GM19328 (cell line): ENCODE measurements at regions not wholly inside any gene's neighbourhood (a gene's known extent, or its start where the extent isn't known, plus 50 kb on each side); places are given as distances from the start of the nearest gene placed in this dataset.
A peak's percentile ranks its signal among the peaks of the same experiment; 100 is the strongest.

ENCODE experiments used
- ATAC-seq: cut with Tn5 transposase; IDR thresholded peaks from one replicate; pipeline ENCODE4 v1.9.1; 2021; ENCODE audit warnings: mild to moderate bottlenecking, moderate library complexity; ENCODE audit not compliant: unreplicated experiment

DNA sequence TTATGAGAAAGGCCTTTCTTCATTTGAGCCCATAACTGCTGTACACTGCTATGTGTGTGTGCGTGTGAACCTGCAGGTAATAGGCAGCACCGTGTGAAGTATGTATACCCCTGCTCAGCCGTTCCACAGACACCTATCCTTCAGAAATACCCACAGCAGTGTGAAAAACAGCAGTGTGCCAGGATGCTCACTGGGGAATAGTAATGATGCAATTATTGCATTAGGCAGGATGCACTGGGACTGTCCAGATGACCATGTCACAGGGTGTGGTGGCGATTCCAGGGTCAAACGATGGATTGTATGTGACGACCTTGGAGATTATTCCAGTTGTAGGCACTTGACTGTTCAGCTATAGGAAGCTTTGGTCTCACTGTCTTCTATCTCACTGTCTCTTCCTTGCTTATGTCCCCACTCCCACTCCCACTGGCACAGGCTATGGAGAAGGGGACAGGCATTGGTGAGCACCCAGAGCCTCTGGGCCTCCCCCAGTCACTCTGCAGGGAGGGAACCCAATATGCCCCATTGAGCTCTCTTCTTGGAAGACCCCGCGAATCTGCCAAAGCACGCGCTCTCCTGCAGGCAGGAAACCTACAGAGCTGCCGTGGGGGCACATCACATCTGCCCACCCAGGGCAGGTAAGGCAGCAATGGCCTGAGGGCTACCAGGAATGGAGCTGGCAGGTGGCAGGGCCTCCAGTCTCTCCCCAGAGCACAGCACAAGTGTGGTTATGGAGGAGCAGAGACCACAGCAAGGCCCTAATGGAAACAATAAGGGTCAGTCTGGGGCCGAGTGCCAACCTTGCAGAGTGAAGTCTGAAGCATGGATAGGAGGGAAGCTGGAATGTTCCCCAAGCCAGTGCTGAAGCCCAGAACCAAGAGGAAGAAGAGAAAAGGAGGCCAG is 518.9 kb upstream of the RAB6C start:
- ATAC-seq = no peak

DNA sequence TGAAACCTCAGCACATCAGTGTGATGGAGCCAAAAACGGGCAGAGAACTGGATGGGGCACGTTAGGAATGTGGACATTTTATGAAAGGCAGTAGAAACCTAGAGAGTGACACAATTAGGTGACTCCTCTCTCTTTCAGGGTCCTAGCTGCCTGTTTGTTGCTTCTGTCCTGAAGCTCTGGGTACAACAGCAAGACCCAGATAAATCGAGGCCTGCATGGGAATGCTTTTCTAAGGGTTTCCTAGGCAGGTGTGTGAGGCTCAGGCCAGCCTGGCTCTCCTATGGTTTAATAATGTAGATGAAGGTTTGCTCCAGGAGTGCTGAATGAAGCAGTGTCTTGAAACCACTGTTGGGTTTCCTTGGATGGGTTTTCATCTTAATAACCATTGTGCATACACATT is 517.1 kb upstream of the RAB6C start:
- ATAC-seq = no peak

DNA sequence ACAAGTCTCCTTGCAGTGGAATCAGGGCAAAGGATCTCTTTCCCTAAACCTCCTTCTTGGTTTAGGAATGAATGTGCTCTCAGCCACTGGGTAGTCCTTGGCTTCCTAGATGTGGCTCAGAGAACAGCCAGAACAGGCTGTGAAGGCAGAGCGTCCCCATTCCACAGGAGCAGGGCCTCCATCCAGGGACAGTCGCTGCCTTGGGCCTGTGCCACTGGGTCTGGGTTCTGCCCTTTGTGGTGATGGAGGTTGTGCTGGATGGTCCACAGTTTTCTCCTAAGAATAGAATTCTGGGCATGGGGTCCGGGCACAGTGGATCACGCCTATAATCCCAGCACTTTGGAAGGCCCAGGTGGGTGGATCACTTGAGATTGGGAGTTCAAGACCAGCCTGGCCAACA is 516.5 kb upstream of the RAB6C start:
- ATAC-seq = no peak

DNA sequence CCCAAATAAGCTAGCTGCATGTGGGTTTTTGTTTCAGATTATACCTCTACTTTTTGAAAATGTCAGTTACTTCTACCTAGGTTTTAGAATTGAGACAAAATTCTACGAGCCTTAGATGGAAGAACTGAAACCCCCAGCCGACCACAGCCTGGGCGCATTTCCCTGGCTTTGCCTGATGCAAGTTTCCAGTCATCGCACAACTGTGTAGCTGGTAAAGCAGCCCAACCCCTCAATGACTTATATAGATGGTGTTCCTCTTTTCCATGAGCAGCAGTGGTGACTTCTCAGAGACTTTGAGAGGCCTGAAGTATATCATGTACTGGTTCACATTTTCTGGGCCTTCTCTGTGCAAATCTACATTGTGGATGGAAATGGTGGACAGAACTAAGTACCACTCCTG is 515.4 kb upstream of the RAB6C start:
- ATAC-seq = no peak

DNA sequence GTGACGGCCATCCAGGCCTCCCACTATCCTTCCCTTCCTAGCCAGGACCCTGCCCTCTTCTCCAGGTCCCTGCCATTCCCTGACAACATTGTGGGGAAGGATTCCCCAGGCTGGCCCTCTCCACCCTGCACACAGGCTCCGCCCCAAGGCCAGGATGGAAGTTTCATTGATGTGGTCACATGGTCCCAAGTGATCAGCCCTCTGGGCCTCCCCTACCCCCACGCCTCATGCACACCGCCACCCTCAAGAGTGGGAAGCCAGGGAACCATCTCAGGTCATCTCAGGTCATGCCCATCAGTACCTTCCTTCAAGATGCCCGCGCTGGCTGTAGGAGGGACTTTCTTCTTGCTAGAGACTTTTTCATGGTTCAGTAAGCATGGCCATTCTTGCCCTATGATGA is 514.8 kb upstream of the RAB6C start:
- no peak for ATAC-seq

DNA sequence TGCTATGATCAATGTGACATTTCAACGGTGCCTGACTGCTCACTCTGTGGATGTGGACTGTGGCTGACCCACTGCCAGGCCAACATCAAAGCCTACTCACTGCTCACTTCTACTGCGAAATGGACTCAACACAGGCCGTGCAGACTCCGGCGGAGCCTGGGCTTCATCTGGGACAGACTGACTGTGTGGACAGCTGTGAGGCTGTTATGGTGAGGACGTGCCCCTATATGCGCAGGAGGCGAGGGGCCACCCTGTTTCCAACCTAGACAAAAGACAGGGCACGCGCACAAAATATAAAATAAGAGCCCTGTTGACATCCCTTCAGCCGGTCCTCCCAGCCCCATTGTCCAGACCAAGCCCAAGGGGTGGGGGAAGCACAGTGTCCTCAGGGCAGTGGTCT is 514.4 kb upstream of the RAB6C start:
- no peak for ATAC-seq

DNA sequence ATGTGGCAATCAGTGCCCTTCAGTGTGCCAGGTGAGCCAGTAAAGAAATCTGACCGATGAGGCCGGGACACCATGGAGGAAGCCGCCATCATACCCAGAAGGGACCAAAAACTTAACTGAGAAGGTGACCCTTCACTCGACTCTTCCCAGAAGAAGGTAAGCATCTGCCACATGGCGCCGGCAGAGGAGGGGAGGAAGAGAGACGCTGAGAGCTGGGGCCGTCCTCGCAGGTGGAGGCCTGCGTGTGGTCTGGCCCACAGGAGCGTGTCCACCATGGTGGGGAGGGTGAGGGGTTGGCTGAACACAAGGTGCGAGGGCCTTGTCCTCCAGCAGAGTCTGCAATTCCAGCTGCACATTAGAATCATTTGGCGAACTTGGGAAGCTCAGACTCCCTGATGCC is 513.1 kb upstream of the RAB6C start:
- ATAC-seq = no peak

DNA sequence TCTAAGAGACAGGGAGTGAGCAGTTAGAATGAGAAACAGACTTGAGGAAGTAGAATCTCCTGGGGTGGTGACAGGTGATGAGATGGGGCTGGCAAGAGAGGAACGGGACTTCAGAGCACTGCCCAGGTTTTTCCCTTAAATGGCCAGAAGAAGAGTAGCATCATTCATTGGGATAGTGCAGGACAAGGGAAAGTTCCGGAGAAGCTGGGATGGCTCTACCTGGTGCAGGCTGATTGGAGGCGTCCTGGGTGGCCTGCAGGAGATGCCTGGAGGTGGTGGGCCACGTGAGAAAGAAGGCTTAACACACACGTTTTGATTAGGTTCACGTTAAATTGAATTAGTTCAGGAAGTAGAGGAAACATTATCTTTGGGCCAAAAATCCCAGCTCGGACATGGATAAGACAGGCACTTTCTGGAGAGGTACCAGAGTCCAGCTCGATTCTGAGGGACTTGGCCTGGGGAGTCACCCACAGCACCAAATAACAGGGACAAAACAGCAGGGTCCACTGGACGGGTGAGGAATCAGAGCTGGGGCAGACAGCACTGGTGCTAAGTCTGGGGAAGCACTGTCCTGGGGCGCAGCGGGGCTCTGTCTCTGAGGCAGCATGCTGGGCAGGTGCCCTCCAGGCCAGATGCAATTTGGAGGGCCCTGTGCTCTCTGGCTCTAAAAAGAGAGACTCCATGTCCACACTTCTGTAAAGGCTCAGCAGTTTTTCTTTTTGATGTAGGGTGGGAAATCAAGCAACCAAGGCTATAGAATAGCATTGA is 512.3 kb upstream of the RAB6C start:
- ATAC-seq = no peak

DNA sequence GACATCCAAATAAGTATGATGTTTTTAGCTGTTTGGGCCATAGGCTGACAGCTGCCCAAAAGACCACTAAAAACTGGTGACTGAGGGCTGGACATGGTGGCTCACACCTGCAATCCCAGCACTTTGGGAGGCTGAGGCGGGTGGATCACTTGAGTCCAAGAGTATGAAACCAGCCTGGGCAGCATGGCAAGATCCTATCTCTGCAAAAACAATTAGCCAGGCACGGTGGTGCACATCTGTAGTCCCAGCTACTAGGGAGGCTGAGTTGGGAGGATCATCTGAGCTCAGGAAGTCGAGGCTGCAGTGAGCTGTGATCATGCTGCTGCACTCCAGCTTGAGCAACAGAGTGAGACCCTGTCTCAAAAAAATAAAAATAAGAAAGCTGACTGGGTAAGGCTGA is 511.5 kb upstream of the RAB6C start:
- no peak for ATAC-seq

DNA sequence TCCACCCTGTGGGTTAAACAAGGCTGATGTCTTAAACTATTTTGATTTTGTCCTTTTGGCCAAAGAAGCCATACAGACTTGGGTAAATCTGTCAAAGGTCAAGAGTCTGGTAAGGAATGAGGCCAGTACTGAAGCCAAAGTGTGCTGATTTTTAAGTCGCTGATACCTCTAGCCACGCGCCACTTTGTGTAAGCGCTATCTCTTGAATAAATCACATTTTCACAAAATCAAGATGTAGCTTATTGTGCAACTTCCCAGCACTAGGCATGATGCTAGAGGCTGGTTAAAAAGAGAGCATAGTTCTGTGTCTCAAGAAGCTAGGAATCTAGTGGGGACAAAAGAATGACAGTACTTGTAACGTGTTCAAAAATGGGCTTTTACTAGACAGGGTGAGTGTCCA is 510.6 kb upstream of the RAB6C start:
- no peak for ATAC-seq

DNA sequence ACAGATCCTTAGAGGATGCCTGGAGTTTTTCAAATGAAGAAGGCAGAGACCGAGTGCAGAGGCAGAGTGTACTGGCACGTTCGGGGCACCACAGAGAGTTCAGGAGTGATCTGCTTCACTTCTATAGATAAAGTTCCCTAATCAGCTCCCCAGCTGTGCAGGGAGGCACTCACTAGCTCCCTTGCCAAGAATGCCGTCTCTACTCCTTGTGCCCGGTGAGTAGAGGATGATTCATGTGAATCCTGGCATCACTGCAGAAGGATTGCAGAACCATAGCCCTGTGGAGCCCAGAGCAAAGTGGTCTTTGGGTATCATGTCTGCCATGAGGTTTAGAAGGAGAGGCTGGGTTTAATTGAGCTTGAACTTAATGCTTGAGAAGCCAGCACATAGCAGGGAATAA is 510.1 kb upstream of the RAB6C start:
- ATAC-seq = no peak

DNA sequence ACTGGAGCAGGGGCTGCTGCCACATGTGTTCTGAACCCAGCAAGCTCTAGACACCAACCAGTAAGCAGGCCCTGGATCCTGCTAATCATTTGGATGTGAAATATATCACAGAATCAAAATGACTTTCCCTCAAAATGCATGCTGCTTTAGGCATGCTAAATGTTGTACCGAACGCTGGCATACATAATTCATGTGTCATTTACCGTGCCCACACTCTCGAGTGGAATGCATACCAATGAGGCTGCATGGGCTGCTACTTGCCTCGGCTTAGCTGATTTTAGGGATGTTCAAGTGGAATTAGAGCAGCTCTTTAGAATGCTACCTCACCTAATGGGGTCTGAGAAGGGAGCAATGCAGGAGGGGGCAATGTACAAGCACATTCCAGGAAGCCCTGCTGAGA is 509.6 kb upstream of the RAB6C start:
- no peak for ATAC-seq

DNA sequence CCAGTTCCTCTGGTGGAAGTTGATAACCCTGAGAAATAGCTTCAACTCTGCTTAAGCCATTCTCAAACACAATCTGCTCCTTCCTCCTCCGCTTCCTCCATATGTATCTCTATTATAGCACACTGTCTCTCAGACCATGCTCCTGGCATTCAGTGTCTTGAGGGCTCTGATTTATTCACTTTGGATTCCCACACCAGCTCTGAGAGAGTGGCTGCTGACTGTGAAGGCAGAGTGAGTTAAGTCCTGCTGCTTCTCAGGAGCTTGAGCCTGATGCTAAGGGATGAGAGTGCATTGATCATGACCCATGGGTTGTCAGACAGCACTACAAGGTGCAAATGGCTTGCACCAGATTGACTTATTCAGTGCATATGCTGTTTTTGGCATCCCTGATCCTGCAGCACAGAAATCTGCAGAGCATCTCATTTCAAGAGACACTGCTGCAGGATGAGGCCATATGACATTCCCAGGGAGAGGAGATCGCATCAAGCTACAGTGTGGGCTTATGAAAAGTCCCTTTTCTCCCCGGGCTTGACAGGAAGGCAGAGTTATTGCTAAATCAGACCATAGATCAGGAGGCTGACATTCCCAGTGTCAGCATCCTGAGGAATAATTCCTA is 500.5 kb upstream of the RAB6C start:
- no peak for ATAC-seq

DNA sequence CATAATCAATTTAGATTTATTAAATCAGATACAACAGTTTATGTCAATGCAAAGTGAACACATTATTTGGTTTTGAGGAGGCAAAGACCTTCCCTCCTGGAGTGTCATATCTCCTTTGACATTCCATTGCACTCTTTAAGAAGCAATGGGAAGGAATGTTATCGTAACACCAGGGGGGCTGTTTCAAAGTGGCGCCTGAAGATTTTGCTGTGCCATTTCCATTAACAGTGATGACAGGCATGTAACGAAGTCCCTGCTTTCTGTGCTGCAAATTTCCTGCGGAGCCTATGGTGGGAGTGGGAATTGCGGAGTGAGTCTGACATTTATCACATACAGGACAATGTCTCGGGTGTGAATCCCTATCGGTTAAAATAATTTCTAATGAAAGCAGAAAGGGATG is 499.6 kb upstream of the RAB6C start:
- no peak for ATAC-seq

DNA sequence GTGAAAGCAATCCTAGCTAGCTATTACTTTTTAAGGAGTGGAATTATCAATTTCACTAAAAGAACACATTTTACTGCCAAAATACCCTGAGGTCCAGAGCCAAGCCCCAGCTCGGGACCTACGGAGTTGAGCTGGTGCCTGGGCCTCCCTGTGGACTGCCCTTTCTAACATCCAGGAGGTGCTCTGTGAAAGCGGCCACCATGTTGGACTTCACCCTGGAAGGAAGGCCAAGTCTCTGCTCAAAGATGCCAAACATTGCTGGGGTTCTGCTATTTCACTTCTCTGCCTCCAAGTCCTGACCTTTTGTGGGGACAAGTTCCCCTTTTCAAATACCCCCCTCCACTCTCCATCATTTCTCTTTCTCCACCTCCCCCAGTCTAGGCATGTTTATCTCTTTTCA is 498.7 kb upstream of the RAB6C start:
- no peak for ATAC-seq

DNA sequence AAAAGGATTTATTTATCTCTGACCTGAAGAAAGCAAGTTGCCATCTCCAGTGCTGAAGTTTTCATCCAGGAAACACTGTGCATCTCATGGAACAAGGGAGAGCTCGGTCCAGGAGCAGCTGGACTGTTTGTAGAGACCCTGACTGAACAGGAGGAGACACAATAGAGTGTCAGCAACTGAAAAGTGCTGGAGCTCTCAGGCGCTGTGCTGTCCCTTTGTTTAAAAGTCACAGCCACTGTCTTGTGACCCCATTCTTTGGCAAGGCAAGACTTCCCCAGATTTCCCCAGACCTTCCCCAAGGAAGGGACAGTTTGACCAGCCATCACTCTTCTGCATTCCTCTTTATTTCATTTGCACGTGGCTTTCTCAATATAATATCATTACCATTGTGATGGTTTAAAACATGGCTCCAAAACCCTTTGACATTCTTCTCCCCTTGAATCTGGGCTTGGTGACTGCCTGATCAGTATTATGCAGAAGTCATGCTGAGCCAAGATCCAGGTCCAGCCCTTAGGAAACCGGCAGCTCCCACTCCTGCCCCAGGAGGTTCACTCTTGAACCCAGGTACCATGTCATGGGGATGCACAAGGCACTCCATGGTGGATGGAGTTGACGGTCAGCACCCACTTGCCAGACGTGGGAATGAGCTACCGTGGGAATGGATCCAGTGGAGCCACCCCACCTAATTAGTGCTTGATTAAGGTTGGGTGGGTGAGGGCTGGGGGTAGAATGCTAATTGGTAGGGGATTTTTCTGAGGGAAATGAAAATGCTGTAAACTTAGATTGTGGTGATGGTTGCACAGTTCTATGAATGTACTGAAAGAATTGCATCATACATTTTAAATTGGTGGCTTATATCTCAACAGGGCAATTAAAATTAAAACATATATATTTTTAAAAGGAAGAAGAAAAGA is 497.9 kb upstream of the RAB6C start:
- no peak for ATAC-seq

DNA sequence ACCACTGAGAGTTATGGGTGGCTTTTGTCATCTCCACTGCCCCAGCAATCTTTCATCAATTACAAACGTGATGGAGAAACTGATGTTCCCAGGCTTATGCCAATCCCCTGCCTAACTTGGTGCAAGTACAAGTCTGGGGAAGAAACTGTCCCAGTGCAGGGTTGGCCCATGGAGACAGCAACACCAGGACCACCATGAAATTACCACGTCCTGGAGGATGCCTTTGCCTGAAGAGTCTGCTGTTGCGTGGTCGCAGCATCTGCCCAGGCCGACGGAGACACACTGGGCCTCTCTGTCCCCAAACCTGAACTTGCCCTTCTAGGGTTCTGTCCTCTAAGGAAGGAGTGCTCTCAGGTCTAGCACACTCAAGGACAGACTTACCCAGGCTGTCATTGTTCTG is 496.8 kb upstream of the RAB6C start:
- ATAC-seq = no peak

DNA sequence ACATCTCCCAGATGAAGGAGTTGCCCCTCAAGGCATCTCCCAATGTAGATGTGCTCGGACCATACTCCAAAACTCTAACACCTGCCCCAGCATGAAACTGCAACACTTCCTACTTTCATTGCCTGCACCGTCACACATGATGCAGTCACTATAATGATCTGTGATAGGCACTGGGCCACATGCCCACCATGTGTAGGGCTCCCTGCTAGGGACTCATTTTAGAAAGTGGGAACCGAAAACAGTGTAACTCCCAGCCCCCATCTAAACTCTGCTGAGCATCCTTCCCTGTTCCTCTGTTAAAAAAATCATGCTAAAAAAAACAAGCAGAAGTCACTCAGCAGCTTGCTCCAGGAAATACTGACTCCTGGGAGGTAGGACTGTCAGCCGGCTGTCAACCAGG is 496.1 kb upstream of the RAB6C start:
- peak; percentile 58 for ATAC-seq

DNA sequence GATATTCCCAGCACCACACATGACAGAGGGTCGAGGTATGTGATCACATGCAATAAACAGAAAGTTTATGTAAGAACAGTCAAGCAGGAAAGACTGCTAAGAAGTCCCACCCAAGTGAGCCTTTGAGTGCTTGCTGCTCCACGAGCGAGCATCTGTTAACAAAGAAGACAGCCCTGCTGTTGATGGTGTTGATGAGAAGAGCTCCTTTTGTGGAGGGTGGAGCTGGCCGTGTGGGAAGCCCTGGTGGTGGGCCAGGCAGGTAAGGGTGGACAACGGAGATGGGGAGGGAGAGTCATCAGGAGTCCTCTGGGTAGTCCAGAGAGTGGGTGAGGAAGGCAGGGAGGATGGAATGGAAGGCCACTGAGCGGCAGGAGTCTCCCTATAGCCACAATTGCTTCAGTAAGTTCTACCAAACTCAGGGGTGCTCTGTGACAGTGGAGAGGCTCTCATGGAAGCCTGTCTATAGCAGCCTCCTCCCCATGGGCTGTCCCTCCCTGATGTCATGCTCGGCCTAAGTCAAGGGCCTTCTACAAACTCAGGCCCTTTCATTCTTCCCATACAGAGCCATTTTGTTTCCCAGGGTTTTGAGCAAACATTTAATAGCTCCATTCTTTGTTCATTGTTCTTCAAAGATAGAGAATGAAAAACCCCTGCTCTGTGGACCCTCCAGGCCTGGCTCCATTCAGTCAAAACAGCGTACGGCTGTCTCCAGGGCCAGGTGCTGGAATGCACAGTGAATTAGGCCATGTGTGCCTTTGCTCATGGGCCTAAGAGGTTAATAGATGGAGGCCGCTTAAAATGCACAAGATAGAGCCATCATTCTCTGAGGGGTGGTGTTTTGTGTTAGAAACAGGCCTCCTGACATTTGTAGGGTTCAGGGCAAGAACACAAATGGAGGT is 494.2 kb upstream of the RAB6C start:
- ATAC-seq = no peak

DNA sequence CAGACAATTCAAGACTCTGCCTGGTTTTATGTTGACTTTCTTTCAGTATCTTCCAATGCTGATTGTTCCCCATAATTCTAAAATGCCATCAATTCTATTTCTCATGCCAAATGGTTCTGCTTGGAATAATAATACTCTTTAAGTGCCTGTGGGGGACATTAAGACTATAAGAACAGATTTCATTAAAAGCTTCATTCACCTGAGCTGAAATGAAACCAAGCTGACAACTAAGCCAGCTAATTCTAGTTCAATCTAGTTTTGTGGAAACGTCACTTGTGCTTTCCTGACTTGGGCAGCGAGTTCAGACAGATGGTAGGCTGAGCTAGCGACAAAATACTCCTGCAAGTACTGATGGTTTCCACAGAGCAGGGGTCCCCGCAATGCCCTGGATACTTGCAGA is 491.1 kb upstream of the RAB6C start:
- ATAC-seq = no peak
